Mucosa of descending colon (tissue), 3 donors: ENCODE measurements at regions not wholly inside any gene's neighbourhood (a gene's known extent, or its start where the extent isn't known, plus 50 kb on each side); places are given as distances from the start of the nearest gene placed in this dataset.

Experiments used
- ATAC-seq: fragments of 200-7000 bp; cut with Tn5 transposase; one replicate; pipeline ENCODE4 v1.9.1; 2020; ENCODE audit warnings: mild to moderate bottlenecking, moderate library complexity
- DNase-seq, 3 donors: peaks; one replicate each; pipeline ENCODE4 v3.0.0-alpha.2; 2020
- H3K36me3 ChIP-seq: fragments of 200-600 bp; one replicate; pipeline ENCODE4 v1.8.0; 2021; ENCODE audit warnings: low read depth, mild to moderate bottlenecking
- H3K4me1 ChIP-seq: fragments of 200-600 bp; one replicate; pipeline ENCODE4 v1.8.0; 2021; ENCODE audit warnings: low read depth, mild to moderate bottlenecking
- H3K4me3 ChIP-seq: fragments of 200-600 bp; one replicate; pipeline ENCODE4 v1.8.0; 2021; ENCODE audit warnings: mild to moderate bottlenecking
- H3K9me3 ChIP-seq: fragments of 200-600 bp; one replicate; pipeline ENCODE4 v1.8.0; 2021; ENCODE audit warnings: mild to moderate bottlenecking
- intact Hi-C, 2 donors: fragments of 100-400 bp; cut with DNase I in 1 of 2; cut with micrococcal nuclease in 1 of 2; formaldehyde crosslinking; loops; one replicate each; pipeline versions ENCODE4 v1.11.0 to v1.11.1; 2022; cut with DNase I, micrococcal nuclease
- TF ChIP-seq, protein P1 (sequence below): fragments of 200-600 bp; IDR thresholded peaks from one replicate; pipeline ENCODE4 v1.8.0; 2022; ENCODE audit warnings: antibody characterized with exemption, mild to moderate bottlenecking
- donor health status: DM: no; HTN: no; CAD: no; lungs with moderate emphysema.
- donor health status: DM: no; HTN: no; CAD: no.
- donor health status: DM: no; HTN: yes; CAD: no.

DNA sequence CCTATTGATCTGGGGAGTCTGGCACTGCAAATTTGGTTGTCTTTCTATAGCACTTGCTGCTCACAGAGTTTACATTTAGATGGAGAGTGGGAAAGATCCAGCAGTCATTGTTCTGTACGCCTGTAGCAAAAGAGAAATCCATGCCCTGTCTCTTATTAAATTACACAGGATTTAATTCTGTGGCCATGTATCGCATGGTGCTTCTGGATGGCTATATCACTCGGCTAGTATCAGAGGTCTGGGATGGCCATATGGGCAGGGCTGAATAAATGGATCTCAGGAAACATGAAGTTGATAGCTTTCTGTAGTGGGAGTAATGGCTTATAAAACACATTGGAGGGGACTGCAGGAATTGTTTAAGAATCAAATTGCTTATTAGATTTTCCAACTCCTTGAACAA is 325.8 kb upstream of the DPH6 start:
- no peaks in the 10 kb centered on the region for H3K36me3 ChIP-seq
- TF ChIP-seq, protein P1, sequence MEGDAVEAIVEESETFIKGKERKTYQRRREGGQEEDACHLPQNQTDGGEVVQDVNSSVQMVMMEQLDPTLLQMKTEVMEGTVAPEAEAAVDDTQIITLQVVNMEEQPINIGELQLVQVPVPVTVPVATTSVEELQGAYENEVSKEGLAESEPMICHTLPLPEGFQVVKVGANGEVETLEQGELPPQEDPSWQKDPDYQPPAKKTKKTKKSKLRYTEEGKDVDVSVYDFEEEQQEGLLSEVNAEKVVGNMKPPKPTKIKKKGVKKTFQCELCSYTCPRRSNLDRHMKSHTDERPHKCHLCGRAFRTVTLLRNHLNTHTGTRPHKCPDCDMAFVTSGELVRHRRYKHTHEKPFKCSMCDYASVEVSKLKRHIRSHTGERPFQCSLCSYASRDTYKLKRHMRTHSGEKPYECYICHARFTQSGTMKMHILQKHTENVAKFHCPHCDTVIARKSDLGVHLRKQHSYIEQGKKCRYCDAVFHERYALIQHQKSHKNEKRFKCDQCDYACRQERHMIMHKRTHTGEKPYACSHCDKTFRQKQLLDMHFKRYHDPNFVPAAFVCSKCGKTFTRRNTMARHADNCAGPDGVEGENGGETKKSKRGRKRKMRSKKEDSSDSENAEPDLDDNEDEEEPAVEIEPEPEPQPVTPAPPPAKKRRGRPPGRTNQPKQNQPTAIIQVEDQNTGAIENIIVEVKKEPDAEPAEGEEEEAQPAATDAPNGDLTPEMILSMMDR = no peak
- no peak for DNase-seq
- intact Hi-C loops = no loop called here
- H3K4me3 ChIP-seq = no peak overlapping the region
- H3K9me3 ChIP-seq = no peaks in the 10 kb centered on the region
- no peaks in the 10 kb centered on the region for H3K4me1 ChIP-seq
- no peak for ATAC-seq

DNA sequence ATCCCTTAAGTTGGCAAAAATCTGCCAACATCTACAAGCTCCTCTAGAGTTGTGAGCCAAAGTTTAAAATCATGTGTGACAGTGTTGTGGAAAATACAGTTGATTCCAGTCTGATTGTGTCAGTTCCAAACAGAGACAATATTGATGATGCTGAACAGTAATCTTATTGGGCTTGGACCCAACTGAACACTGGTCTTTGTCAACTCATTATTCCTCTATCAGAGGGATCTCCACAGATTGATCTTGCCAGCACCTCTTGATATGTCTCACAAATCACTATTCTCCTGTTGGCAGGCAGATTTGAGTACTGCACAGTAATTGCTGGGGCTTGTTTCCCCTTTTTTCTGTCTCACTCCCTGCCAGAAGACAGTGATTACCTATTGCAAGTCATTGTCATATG is 326.6 kb upstream of the DPH6 start:
- Histone ChIP-seq H3K4me1 (no peaks in the 10 kb centered on the region), H3K9me3 (no peaks in the 10 kb centered on the region), H3K4me3 (no peak overlapping the region), H3K36me3 (no peaks in the 10 kb centered on the region)
- intact Hi-C loops = no loop called here
- ATAC-seq = no peak
- TF ChIP-seq, protein P1 = no peak
- DNase-seq = no peak

DNA sequence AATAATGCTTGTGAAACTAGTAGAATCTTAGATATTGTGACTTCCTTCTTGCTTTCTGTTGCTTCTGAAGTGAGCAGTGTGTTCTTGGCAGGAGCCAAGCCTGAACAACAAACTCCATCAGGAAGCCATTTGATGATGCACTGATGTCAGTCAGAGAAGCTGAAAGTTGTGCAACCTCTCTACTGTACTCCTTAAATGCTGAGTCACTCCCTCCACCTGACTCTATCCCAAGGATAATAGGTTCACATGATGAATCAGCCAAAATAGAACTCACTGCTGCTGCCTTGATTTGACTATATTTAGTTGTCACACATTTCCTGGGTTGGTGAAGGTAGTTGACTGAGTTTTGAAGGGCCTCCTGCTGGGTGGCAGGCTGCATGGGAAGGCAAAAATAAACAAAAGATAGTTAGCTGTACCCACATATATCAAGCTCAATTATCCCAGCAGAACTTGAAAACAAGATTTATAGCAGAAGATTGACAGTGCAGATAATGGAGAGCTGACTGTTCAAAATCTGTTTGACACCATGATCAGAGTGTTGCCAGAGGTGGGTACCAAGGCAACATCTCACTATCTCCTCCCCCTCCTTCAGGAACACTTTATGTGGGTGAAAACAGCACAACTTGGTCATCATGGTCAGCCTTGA is 328.4 kb upstream of the DPH6 start:
- Histone ChIP-seq H3K9me3 (no peaks in the 10 kb centered on the region), H3K4me1 (no peaks in the 10 kb centered on the region), H3K36me3 (no peaks in the 10 kb centered on the region), H3K4me3 (no peak overlapping the region)
- intact Hi-C loops = no loop called here
- no peak for ATAC-seq
- no peak for DNase-seq
- TF ChIP-seq, protein P1 = no peak

DNA sequence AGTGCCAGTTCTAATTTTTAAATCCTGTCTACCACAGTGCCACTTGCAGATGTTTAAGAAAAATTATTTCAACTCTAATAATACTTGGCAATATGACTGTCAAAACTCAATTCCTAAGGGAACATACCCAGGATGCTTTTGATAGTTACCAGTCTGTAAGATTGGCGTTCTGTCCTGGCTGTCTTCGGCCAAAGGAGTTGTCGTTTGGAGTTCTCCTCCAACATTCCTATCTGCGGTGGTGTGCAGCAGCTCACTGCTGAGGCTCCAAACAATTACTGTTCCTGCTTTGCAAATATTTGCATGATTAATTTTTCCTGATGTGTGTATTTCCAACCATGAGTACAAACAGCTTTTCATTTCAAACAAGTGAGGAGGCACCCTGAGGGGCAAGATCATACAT is 330.8 kb upstream of the DPH6 start:
- Histone ChIP-seq H3K4me1 (no peaks in the 10 kb centered on the region), H3K4me3 (no peak overlapping the region), H3K9me3 (no peaks in the 10 kb centered on the region), H3K36me3 (no peaks in the 10 kb centered on the region)
- TF ChIP-seq, protein P1 = no peak
- ATAC-seq (no peak), DNase-seq (no peak)
- intact Hi-C loops = no loop called here

DNA sequence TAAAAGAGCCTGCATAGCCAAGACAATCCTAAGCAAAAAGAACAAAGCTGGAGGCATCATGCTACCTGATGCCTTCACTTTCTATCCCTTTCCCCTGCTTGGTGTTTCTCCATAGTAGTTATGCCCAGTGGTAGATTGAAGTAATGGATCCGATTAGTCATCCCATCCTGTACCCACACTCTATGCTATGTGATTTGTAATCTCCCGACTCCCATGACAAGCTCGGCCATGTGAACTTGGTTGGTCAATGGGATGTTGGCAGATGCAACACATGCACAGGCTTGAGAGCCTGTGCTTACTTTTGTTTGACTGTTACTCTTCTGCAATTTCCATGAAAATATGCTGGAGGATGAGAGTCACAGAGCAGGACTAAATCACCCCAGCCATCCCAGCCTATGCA is 334.9 kb upstream of the DPH6 start:
- Histone ChIP-seq H3K36me3 (no peaks in the 10 kb centered on the region), H3K4me3 (no peak overlapping the region), H3K9me3 (no peaks in the 10 kb centered on the region), H3K4me1 (no peaks in the 10 kb centered on the region)
- TF ChIP-seq, protein P1 = no peak
- ATAC-seq (no peak), DNase-seq (no peak)
- intact Hi-C loops = no loop called here

DNA sequence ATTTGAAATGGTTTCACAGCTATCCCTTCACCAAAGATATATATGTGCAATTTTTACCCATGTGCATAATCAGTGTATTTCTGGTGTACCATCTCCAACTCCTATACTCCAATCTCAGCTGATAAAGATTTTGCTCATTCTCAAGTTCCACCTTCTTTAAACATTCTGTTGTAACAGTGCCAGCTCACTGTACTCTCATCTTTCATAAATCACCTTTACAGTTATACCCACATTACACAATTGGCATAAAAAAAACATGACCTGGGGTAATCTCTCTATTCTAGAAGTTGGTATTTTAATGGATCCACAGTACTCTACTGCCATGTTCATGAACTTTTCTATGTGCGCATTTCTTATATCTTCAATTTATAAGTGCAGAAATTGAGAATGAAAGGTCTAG is 339.9 kb upstream of the DPH6 start:
- no peak for ATAC-seq
- H3K9me3 ChIP-seq = no peaks in the 10 kb centered on the region

More for the DNA sequence above, 339.9 kb upstream of the DPH6 start:
- intact Hi-C loops = no loop called here
- TF ChIP-seq, protein P1 = no peak
- Histone ChIP-seq H3K36me3 (no peaks in the 10 kb centered on the region), H3K4me3 (no peak overlapping the region), H3K4me1 (no peaks in the 10 kb centered on the region)
- no peak for DNase-seq
